ENCODE measurements at regions not wholly inside any gene's neighbourhood (a gene's known extent, or its start where the extent isn't known, plus 50 kb on each side); places are given as distances from the start of the nearest gene placed in this dataset.
"Not testable (repeated sequence)": the region's sequence is repeated elsewhere in the genome, so short reads cannot be mapped to it uniquely, and the experiment has no call there.

GRCh38 chr7:65551042-65551441 is 177.4 kb downstream of the ZNF92 start:
- not testable (repeated sequence) for H2BK5ac ChIP-seq (ENCODE audit: low read depth, low read length, poor library complexity, severe bottlenecking); DNase-seq
- no CpG with 5 or more reads among the region's 1 CpG for WGBS

GRCh38 chr7:65554553-65555476 is 181.2 kb downstream of the ZNF92 start:
- H2AK5ac ChIP-seq (ENCODE audit: low read length, severe bottlenecking); H2BK15ac ChIP-seq (ENCODE audit: low read depth, poor library complexity, severe bottlenecking); H3K4me2 ChIP-seq (ENCODE audit: low read length, poor library complexity, severe bottlenecking); H3K79me1 ChIP-seq (replicated peaks; ENCODE audit: low read length, poor library complexity, severe bottlenecking); H4K91ac ChIP-seq (ENCODE audit: low read length); H3K4ac ChIP-seq (ENCODE audit: low read depth in 1 of 2, low read length in 2 of 2); H3K4me3 ChIP-seq (ENCODE audit: insufficient read depth in 1 of 2, low read depth in 1 of 2, low read length in 2 of 2); H2BK120ac ChIP-seq (ENCODE audit: low read depth, low read length); H3K18ac ChIP-seq (ENCODE audit: low read depth in 1 of 2, low read length in 2 of 2); H3K9ac ChIP-seq (ENCODE audit: low read length); H3K36me3 ChIP-seq (ENCODE audit: control insufficient read depth in 1 of 2, insufficient read depth in 2 of 2, low read depth in 1 of 2, low read length in 2 of 2); DNase-seq; H2BK12ac ChIP-seq (ENCODE audit: low read length in 2 of 2); H3K14ac ChIP-seq (ENCODE audit: low read length in 2 of 2); H4K8ac ChIP-seq (ENCODE audit: low read length); H3K4me1 ChIP-seq (ENCODE audit: control insufficient read depth, insufficient read depth, low read depth, low read length); H2AFZ ChIP-seq (ENCODE audit: low read depth, low read length); H3K27ac ChIP-seq (ENCODE audit: low read length, poor library complexity, severe bottlenecking); H3K27me3 ChIP-seq (ENCODE audit: control insufficient read depth in 1 of 2, insufficient read depth in 1 of 2, low read length in 2 of 2); H3K9me3 ChIP-seq (ENCODE audit: control insufficient read depth, low read length); H3K23ac ChIP-seq (ENCODE audit: low read length in 2 of 2); H2BK5ac ChIP-seq (ENCODE audit: low read depth, low read length, poor library complexity, severe bottlenecking): not testable (repeated sequence)
- WGBS = no CpG with 5 or more reads among the region's 85 CpGs

More at GRCh38 chr7:65551042-65551441, 177.4 kb downstream of the ZNF92 start:
- not testable (repeated sequence) for H3K27me3 ChIP-seq (ENCODE audit: control insufficient read depth in 1 of 2, insufficient read depth in 1 of 2, low read length in 2 of 2); H3K4ac ChIP-seq (ENCODE audit: low read depth in 1 of 2, low read length in 2 of 2); H4K8ac ChIP-seq (ENCODE audit: low read length); H3K9me3 ChIP-seq (ENCODE audit: control insufficient read depth, low read length); H3K79me1 ChIP-seq (replicated peaks; ENCODE audit: low read length, poor library complexity, severe bottlenecking); H2BK15ac ChIP-seq (ENCODE audit: low read depth, poor library complexity, severe bottlenecking); H4K91ac ChIP-seq (ENCODE audit: low read length); H2BK12ac ChIP-seq (ENCODE audit: low read length in 2 of 2); H3K4me3 ChIP-seq (ENCODE audit: insufficient read depth in 1 of 2, low read depth in 1 of 2, low read length in 2 of 2); H2AFZ ChIP-seq (ENCODE audit: low read depth, low read length); H3K14ac ChIP-seq (ENCODE audit: low read length in 2 of 2); H2BK120ac ChIP-seq (ENCODE audit: low read depth, low read length); H3K27ac ChIP-seq (ENCODE audit: low read length, poor library complexity, severe bottlenecking); H3K36me3 ChIP-seq (ENCODE audit: control insufficient read depth in 1 of 2, insufficient read depth in 2 of 2, low read depth in 1 of 2, low read length in 2 of 2); H2AK5ac ChIP-seq (ENCODE audit: low read length, severe bottlenecking); H3K23ac ChIP-seq (ENCODE audit: low read length in 2 of 2); H3K18ac ChIP-seq (ENCODE audit: low read depth in 1 of 2, low read length in 2 of 2); H3K4me1 ChIP-seq (ENCODE audit: control insufficient read depth, insufficient read depth, low read depth, low read length); H3K9ac ChIP-seq (ENCODE audit: low read length); H3K4me2 ChIP-seq (ENCODE audit: low read length, poor library complexity, severe bottlenecking)

GRCh38 chr7:65558584-65558983 is 184.9 kb downstream of the ZNF92 start:
- not testable (repeated sequence) for H2BK12ac ChIP-seq (ENCODE audit: low read length in 2 of 2); H3K27ac ChIP-seq (ENCODE audit: low read length, poor library complexity, severe bottlenecking); H3K18ac ChIP-seq (ENCODE audit: low read depth in 1 of 2, low read length in 2 of 2); H3K4me1 ChIP-seq (ENCODE audit: control insufficient read depth, insufficient read depth, low read depth, low read length); H2AFZ ChIP-seq (ENCODE audit: low read depth, low read length); H4K8ac ChIP-seq (ENCODE audit: low read length); H3K4me3 ChIP-seq (ENCODE audit: insufficient read depth in 1 of 2, low read depth in 1 of 2, low read length in 2 of 2); H3K9me3 ChIP-seq (ENCODE audit: control insufficient read depth, low read length); H3K27me3 ChIP-seq (ENCODE audit: control insufficient read depth in 1 of 2, insufficient read depth in 1 of 2, low read length in 2 of 2); H3K14ac ChIP-seq (ENCODE audit: low read length in 2 of 2); H2BK15ac ChIP-seq (ENCODE audit: low read depth, poor library complexity, severe bottlenecking); H3K4ac ChIP-seq (ENCODE audit: low read depth in 1 of 2, low read length in 2 of 2); H3K79me1 ChIP-seq (replicated peaks; ENCODE audit: low read length, poor library complexity, severe bottlenecking); H3K4me2 ChIP-seq (ENCODE audit: low read length, poor library complexity, severe bottlenecking); H3K23ac ChIP-seq (ENCODE audit: low read length in 2 of 2); H2BK120ac ChIP-seq (ENCODE audit: low read depth, low read length); H2AK5ac ChIP-seq (ENCODE audit: low read length, severe bottlenecking); H4K91ac ChIP-seq (ENCODE audit: low read length); H3K9ac ChIP-seq (ENCODE audit: low read length); H3K36me3 ChIP-seq (ENCODE audit: control insufficient read depth in 1 of 2, insufficient read depth in 2 of 2, low read depth in 1 of 2, low read length in 2 of 2); H2BK5ac ChIP-seq (ENCODE audit: low read depth, low read length, poor library complexity, severe bottlenecking)
- WGBS = no CpG with 5 or more reads among the region's 4 CpGs
- DNase-seq = peak; percentile 1

DNA sequence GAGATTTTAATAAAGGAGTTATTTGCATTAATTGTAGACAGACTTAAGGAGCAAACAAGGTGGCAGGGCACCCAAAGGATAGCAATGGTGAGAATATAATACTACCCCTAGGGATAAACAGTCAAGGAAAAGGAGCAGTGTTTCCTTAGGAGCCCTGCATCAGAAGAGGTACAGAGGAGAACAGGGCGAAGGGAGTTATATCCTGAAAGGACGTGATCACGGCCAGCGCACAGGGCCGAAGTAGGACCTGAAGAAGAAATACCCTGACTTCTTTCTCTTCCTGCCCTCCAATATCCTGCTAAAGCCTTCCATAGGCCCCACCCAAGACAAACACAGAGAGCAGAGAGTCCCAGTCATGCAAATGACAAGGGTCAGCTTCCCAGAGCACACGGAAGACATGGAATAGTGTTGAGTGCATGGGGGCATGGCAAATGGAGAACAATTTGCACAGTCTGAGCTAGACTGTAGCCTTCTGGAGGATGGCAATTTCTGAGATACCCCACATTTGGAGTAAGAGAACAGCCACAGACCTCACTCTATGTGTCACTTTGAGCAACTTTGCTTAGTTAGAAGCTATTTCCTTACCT is 188.2 kb downstream of the ZNF92 start:
- not testable (repeated sequence) for H2BK120ac ChIP-seq (ENCODE audit: low read depth, low read length); H2BK5ac ChIP-seq (ENCODE audit: low read depth, low read length, poor library complexity, severe bottlenecking); H2AFZ ChIP-seq (ENCODE audit: low read depth, low read length); H3K23ac ChIP-seq (ENCODE audit: low read length in 2 of 2); H3K4me2 ChIP-seq (ENCODE audit: low read length, poor library complexity, severe bottlenecking); H3K9me3 ChIP-seq (ENCODE audit: control insufficient read depth, low read length); H4K91ac ChIP-seq (ENCODE audit: low read length); H3K14ac ChIP-seq (ENCODE audit: low read length in 2 of 2); H2AK5ac ChIP-seq (ENCODE audit: low read length, severe bottlenecking); H2BK15ac ChIP-seq (ENCODE audit: low read depth, poor library complexity, severe bottlenecking); H3K4ac ChIP-seq (ENCODE audit: low read depth in 1 of 2, low read length in 2 of 2); H4K8ac ChIP-seq (ENCODE audit: low read length); H3K79me1 ChIP-seq (replicated peaks; ENCODE audit: low read length, poor library complexity, severe bottlenecking); H3K4me1 ChIP-seq (ENCODE audit: control insufficient read depth, insufficient read depth, low read depth, low read length); H2BK12ac ChIP-seq (ENCODE audit: low read length in 2 of 2); H3K27me3 ChIP-seq (ENCODE audit: control insufficient read depth in 1 of 2, insufficient read depth in 1 of 2, low read length in 2 of 2); H3K9ac ChIP-seq (ENCODE audit: low read length); H3K36me3 ChIP-seq (ENCODE audit: control insufficient read depth in 1 of 2, insufficient read depth in 2 of 2, low read depth in 1 of 2, low read length in 2 of 2); H3K4me3 ChIP-seq (ENCODE audit: insufficient read depth in 1 of 2, low read depth in 1 of 2, low read length in 2 of 2); H3K27ac ChIP-seq (ENCODE audit: low read length, poor library complexity, severe bottlenecking); H3K18ac ChIP-seq (ENCODE audit: low read depth in 1 of 2, low read length in 2 of 2); DNase-seq
- no CpG with 5 or more reads among the region's 6 CpGs for WGBS
